Trophoblast cell (in vitro differentiated cells and primary cell): ENCODE measurements at regions not wholly inside any gene's neighbourhood (a gene's known extent, or its start where the extent isn't known, plus 50 kb on each side); places are given as distances from the start of the nearest gene placed in this dataset.

Experiments used
- DNase-seq, 2 donors: peaks; one replicate each; pipeline ENCODE4 v3.0.0-alpha.2; 2016
- H2AFZ ChIP-seq: 2 replicates; pipeline ENCODE4 v1.6.1; 2013; ENCODE audit warnings: low read length, moderate library complexity, mild to moderate bottlenecking; ENCODE audit not compliant: insufficient read depth, poor library complexity
- H2AK5ac ChIP-seq: 2 replicates; pipeline ENCODE4 v1.6.1; 2013; ENCODE audit warnings: mild to moderate bottlenecking, low read length
- H2BK120ac ChIP-seq: 2 replicates; pipeline ENCODE4 v1.6.1; 2013; ENCODE audit warnings: low read length, mild to moderate bottlenecking, moderate library complexity; ENCODE audit not compliant: insufficient read depth, poor library complexity
- H2BK12ac ChIP-seq: 2 replicates; pipeline ENCODE4 v1.6.1; 2013; ENCODE audit warnings: mild to moderate bottlenecking, low read length, moderate library complexity
- H2BK5ac ChIP-seq: 2 replicates; pipeline ENCODE4 v1.6.1; 2013; ENCODE audit warnings: low read length, low read depth, moderate library complexity, mild to moderate bottlenecking; ENCODE audit not compliant: poor library complexity
- H3K14ac ChIP-seq: 2 replicates; pipeline ENCODE4 v1.6.1; 2013; ENCODE audit warnings: mild to moderate bottlenecking, low read length
- H3K18ac ChIP-seq: 2 replicates; pipeline ENCODE4 v1.6.1; 2013; ENCODE audit warnings: mild to moderate bottlenecking, low read length
- H3K23ac ChIP-seq: 2 replicates; pipeline ENCODE4 v1.6.1; 2013; ENCODE audit warnings: low read length
- H3K27ac ChIP-seq: 2 replicates; pipeline ENCODE4 v1.5.1; 2013; ENCODE audit warnings: low read depth, mild to moderate bottlenecking, inconsistent platforms, low read length, moderate library complexity
- H3K27me3 ChIP-seq: 2 replicates; pipeline ENCODE4 v1.6.1; 2013; ENCODE audit warnings: inconsistent platforms, mild to moderate bottlenecking, low read length, moderate library complexity; ENCODE audit not compliant: insufficient read depth
- H3K36me3 ChIP-seq, 2 experiments: 1 replicate in 1 of 2; 2 replicates in 1 of 2; pipeline ENCODE4 v1.6.1; 2013; ENCODE audit warnings: low read length in 2 of 2, mild to moderate bottlenecking in 2 of 2, moderate library complexity in 1 of 2; ENCODE audit not compliant: insufficient read depth in 2 of 2, control insufficient read depth in 1 of 2
- H3K4ac ChIP-seq: 2 replicates; pipeline ENCODE4 v1.6.1; 2013; ENCODE audit warnings: low read depth, mild to moderate bottlenecking, low read length, moderate library complexity
- H3K4me1 ChIP-seq, 2 experiments: 1 replicate in 1 of 2; 2 replicates in 1 of 2; pipeline ENCODE4 v1.6.1; 2013; ENCODE audit warnings: low read length in 2 of 2, mild to moderate bottlenecking in 2 of 2, moderate library complexity in 1 of 2; ENCODE audit not compliant: insufficient read depth in 2 of 2, control insufficient read depth in 1 of 2
- H3K4me2 ChIP-seq: 2 replicates; pipeline ENCODE4 v1.6.1; 2013; ENCODE audit warnings: inconsistent platforms, mild to moderate bottlenecking, low read length, moderate library complexity
- H3K4me3 ChIP-seq: 2 replicates; pipeline ENCODE4 v1.5.1; 2013; ENCODE audit warnings: mild to moderate bottlenecking, low read depth, low read length, inconsistent platforms
- H3K79me1 ChIP-seq: one replicate; pipeline ENCODE4 v1.6.1; 2013; ENCODE audit warnings: low read length
- H3K79me2 ChIP-seq: 2 replicates; pipeline ENCODE4 v1.6.1; 2013; ENCODE audit warnings: low read length, mild to moderate bottlenecking; ENCODE audit not compliant: control insufficient read depth, insufficient read depth, poor library complexity
- H3K9ac ChIP-seq: 2 replicates; pipeline ENCODE4 v1.6.1; 2013; ENCODE audit warnings: mild to moderate bottlenecking, low read length
- H3K9me3 ChIP-seq: 2 replicates; pipeline ENCODE4 v1.6.1; 2013; ENCODE audit warnings: low read depth, mild to moderate bottlenecking, control low read depth, inconsistent platforms, low read length; ENCODE audit not compliant: insufficient read depth
- H4K12ac ChIP-seq: 2 replicates; pipeline ENCODE4 v1.6.1; 2013; ENCODE audit warnings: low read depth, mild to moderate bottlenecking, low read length, moderate library complexity
- H4K8ac ChIP-seq: 2 replicates; pipeline ENCODE4 v1.6.1; 2013; ENCODE audit warnings: low read depth, mild to moderate bottlenecking, low read length, moderate library complexity
- H4K91ac ChIP-seq: one replicate; pipeline ENCODE4 v1.6.1; 2013; ENCODE audit warnings: low read depth, mild to moderate bottlenecking, low read length, moderate library complexity
- WGBS: extraction: QIAGEN DNeasy Blood & Tissue Kit; methylation state at CpG from one replicate; pipeline ENCODE4 v1.1.7; 2013; ENCODE audit warnings: missing lambda C conversion rate; ENCODE audit not compliant: insufficient read length, insufficient coverage; ENCODE audit errors: extremely low coverage; 5-methylcytosine and 5-hydroxymethylcytosine counted together

DNA sequence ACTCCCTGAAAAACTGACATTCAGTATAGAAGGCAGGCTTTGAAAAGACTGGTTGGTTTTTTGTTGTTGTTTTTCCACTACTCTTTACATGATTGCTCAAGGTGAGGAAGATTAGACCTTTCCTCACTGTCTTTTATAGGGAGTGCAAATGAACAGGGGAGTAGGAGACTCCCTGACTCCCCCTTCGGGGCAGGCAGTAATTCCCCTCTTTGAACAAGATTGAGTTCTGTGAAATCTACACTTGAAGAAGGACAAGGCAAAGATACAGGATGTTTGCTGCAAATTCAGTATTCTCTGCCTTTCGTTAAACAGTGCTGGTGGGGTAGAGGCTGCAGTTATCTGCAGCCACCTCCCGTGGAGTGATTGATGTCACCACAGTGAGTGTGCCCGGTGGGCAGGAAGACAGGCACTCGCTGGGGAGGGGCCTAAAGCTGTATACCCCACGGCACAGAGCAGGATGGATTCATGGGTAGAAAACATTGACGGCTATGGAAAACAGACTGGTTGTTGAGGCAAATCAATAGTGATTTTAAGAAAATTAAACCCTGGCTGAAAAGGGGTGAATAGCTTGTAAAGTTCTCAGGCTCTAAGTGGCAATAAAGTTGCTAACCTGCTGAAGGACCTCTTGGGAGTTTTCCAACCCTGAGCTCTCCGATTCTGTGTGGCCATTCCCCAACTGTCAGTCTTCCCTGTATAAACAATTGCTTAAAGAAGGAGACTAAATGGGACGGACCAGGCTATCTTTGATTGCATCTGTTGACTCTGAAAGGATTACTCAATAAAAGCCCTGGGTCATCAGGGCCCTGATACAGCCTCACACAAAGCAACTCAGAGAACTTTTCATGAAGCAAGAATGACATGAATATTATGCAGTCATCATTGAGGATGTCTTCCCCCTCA is 308.3 kb downstream of the TBC1D4 start:
- no peak overlapping the region for H2BK5ac ChIP-seq
- no peak overlapping the region for H4K91ac ChIP-seq
- peak in 1 of 2 donors; percentile 17 for DNase-seq
- H2BK120ac ChIP-seq, result no peak overlapping the region
- H3K4me1 ChIP-seq, result no peaks in the 10 kb centered on the region
- no CpG with 5 or more reads among the region's 9 CpGs for WGBS
- H2AFZ ChIP-seq, result no peak overlapping the region
- H3K79me1 ChIP-seq, result no peaks in the 10 kb centered on the region
- H3K27ac ChIP-seq, result no peak overlapping the region
- H3K18ac ChIP-seq, result no peak overlapping the region
- H3K79me2 ChIP-seq, result no peaks in the 10 kb centered on the region
- H3K36me3 ChIP-seq, result no peaks in the 10 kb centered on the region
- H3K4me3 ChIP-seq, result no peak overlapping the region
- no peak overlapping the region for H4K12ac ChIP-seq
- H3K14ac ChIP-seq, result no peak overlapping the region
- no peak overlapping the region for H3K4ac ChIP-seq
- H4K8ac ChIP-seq, result no peak overlapping the region
- no peaks in the 10 kb centered on the region for H3K27me3 ChIP-seq
- H2BK12ac ChIP-seq, result no peak overlapping the region
- no peak overlapping the region for H3K9ac ChIP-seq
- H2AK5ac ChIP-seq, result no peak overlapping the region
- no peak overlapping the region for H3K4me2 ChIP-seq
- no peaks in the 10 kb centered on the region for H3K9me3 ChIP-seq
- no peak overlapping the region for H3K23ac ChIP-seq

DNA sequence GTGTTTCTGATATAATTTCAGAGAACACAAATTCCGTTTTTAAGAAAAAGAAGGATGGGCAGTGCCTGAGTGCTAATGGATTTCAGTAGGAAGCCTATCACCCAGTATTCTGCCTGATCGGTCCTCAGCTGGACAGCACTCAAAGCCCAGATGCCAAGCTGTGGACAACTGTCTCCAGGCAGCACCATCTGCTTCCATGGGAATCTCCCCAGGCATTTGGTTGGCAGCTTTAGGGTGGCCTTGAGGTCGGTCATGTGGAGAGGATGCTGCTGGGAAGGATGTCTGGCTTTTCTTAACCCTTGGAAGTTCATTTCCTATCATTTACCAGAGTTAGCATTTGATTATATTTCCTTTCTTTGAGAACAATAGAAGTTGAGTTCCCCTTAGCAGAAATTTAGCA is 311.7 kb downstream of the TBC1D4 start:
- Histone ChIP-seq H2AFZ (no peak overlapping the region), H3K79me2 (no peaks in the 10 kb centered on the region), H2BK12ac (no peak overlapping the region), H4K91ac (no peak overlapping the region), H3K14ac (no peak overlapping the region), H3K79me1 (no peaks in the 10 kb centered on the region), H3K27me3 (no peaks in the 10 kb centered on the region), H3K36me3 (no peaks in the 10 kb centered on the region), H3K9ac (no peak overlapping the region), H2BK120ac (no peak overlapping the region), H3K23ac (no peak overlapping the region), H3K4ac (no peak overlapping the region), H2BK5ac (no peak overlapping the region), H3K9me3 (no peaks in the 10 kb centered on the region), H4K8ac (no peak overlapping the region), H3K4me2 (no peak overlapping the region), H3K27ac (no peak overlapping the region), H3K18ac (no peak overlapping the region), H3K4me3 (no peak overlapping the region), H2AK5ac (no peak overlapping the region), H4K12ac (no peak overlapping the region), H3K4me1 (no peaks in the 10 kb centered on the region)
- no peak for DNase-seq
- no CpG with 5 or more reads among the region's 3 CpGs for WGBS

DNA sequence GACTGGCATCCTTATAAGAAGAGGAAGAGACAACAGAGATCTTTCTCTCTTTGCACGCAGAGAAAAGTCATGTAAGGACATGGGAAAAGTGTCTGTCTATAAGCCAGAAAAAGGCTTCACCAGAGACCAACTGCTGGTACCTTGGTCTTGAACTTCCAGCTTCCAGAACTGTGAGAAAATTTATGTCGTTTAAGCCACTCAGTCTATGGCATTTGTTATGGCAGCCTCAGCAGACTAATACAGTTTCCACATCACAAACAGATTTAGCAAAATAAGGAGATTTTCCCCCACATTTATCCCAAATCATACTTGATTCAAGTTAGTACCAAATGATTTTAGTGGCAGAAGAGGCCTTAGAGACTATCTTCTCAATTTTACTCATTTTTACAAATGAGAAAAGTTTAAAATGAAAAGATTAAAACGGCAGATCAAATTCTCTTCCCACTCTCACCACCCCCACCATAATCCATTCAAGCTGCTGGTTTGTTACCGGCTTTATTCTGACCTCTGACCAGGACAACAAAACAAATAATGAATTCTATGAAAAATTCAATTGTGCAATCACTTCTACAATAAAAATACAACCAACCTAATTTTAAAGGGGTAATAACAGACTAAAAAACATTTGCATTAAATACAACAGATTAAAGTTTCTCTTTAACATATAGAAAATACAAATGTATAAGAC is 316.3 kb downstream of the TBC1D4 start:
- no peaks in the 10 kb centered on the region for H3K4me1 ChIP-seq
- no peak for DNase-seq
- H3K4me3 ChIP-seq, result no peak overlapping the region
- no CpG with 5 or more reads among the region's 4 CpGs for WGBS
- H2BK12ac ChIP-seq, result no peak overlapping the region
- no peaks in the 10 kb centered on the region for H3K79me2 ChIP-seq
- no peak overlapping the region for H4K12ac ChIP-seq
- H4K8ac ChIP-seq, result no peak overlapping the region
- no peaks in the 10 kb centered on the region for H3K27me3 ChIP-seq
- H3K4me2 ChIP-seq, result no peak overlapping the region
- no peak overlapping the region for H2BK5ac ChIP-seq
- H3K23ac ChIP-seq, result no peak overlapping the region
- no peaks in the 10 kb centered on the region for H3K79me1 ChIP-seq
- H2AFZ ChIP-seq, result no peak overlapping the region
- H3K36me3 ChIP-seq, result no peaks in the 10 kb centered on the region
- H2AK5ac ChIP-seq, result no peak overlapping the region
- no peak overlapping the region for H3K9ac ChIP-seq
- no peak overlapping the region for H2BK120ac ChIP-seq
- H3K18ac ChIP-seq, result no peak overlapping the region
- no peak overlapping the region for H3K4ac ChIP-seq
- H3K27ac ChIP-seq, result no peak overlapping the region
- H3K14ac ChIP-seq, result no peak overlapping the region
- no peak overlapping the region for H4K91ac ChIP-seq
- no peaks in the 10 kb centered on the region for H3K9me3 ChIP-seq

DNA sequence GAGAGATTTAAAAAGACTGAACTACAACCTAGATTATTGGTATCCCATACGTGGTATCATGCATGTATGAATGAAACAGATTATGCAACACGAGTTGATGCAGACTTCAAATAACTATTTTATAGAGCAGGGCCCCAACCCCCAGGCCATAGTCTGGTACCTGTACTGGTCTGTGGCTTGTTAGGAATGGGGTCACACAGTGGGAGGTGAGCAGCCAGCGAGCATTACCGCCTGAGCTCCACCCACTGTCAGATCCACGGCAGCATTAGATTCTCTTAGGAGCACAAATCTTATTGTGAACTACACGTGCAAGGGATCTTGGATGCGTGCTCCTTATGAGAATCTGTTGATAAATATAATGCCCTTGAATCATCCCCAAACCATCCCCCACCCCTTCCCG is 320.2 kb downstream of the TBC1D4 start:
- H4K91ac ChIP-seq, result no peak overlapping the region
- H3K4ac ChIP-seq, result no peak overlapping the region
- no peak overlapping the region for H3K18ac ChIP-seq
- no peak overlapping the region for H4K12ac ChIP-seq
- no peaks in the 10 kb centered on the region for H3K36me3 ChIP-seq
- H3K27me3 ChIP-seq, result no peaks in the 10 kb centered on the region
- no peaks in the 10 kb centered on the region for H3K4me1 ChIP-seq
- no peak overlapping the region for H2AK5ac ChIP-seq
- H3K4me3 ChIP-seq, result no peak overlapping the region
- no peak overlapping the region for H3K23ac ChIP-seq
- no peak overlapping the region for H3K14ac ChIP-seq
- no peak overlapping the region for H2BK120ac ChIP-seq
- no peak overlapping the region for H3K4me2 ChIP-seq
- no peak overlapping the region for H2AFZ ChIP-seq
- H3K9ac ChIP-seq, result no peak overlapping the region
- H3K9me3 ChIP-seq, result no peaks in the 10 kb centered on the region
- no peak for DNase-seq
- no peak overlapping the region for H2BK12ac ChIP-seq
- no peak overlapping the region for H4K8ac ChIP-seq
- H2BK5ac ChIP-seq, result no peak overlapping the region
- no peaks in the 10 kb centered on the region for H3K79me1 ChIP-seq
- WGBS, result no CpG with 5 or more reads among the region's 8 CpGs
- no peaks in the 10 kb centered on the region for H3K79me2 ChIP-seq
- no peak overlapping the region for H3K27ac ChIP-seq
